Mammary epithelial cell (primary cell): ENCODE measurements at regions not wholly inside any gene's neighbourhood (a gene's known extent, or its start where the extent isn't known, plus 50 kb on each side); places are given as distances from the start of the nearest gene placed in this dataset.

Source experiments
- CTCF ChIP-seq, 2 donors: IDR thresholded peaks in 1 of 2; conservative IDR thresholded peaks in 1 of 2; 2 replicates each; pipeline ENCODE4 v1.5.1; 2011 to 2012; ENCODE audit warnings: inconsistent platforms in 2 of 2, low read length in 2 of 2, mild to moderate bottlenecking in 2 of 2, control low read depth in 1 of 2, low read depth in 1 of 2; ENCODE audit not compliant: insufficient read depth in 1 of 2; ENCODE audit errors: extremely low read depth in 1 of 2
- EZH2 ChIP-seq: IDR thresholded peaks from 2 replicates; pipeline ENCODE4 v1.6.1; 2012; ENCODE audit warnings: low read length, inconsistent platforms, borderline replicate concordance

DNA sequence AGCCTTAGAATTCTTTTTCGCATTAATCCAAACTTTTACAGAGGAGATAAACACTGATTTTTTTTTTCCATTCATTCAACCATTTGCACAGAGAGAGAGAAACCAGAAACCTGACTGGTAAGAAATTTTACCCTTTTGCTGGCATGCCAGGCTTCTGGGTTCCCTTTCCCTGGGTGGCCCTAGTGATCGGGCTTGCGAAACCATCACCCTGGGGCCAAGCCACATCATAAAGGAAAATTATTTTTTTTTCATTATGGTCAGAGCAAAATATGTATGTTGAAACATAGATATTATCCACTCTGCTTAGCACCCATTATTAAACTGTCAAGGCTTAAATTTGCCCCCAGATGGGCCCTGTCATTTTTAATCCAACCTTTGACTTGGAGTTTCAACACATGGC lies 55.4 kb upstream of the INHBA start:
- TF ChIP-seq CTCF (conservative IDR thresholded peaks at IDR 0.05 in 1 of 2, IDR thresholded peaks at IDR 0.05 in 1 of 2; ENCODE audit: extremely low read depth in 1 of 2, insufficient read depth in 1 of 2, low read depth in 1 of 2, low read length in 2 of 2) (no peak), EZH2 (no peak)
